ENCODE measurements at regions not wholly inside any gene's neighbourhood (a gene's known extent, or its start where the extent isn't known, plus 50 kb on each side); places are given as distances from the start of the nearest gene placed in this dataset.

DNA sequence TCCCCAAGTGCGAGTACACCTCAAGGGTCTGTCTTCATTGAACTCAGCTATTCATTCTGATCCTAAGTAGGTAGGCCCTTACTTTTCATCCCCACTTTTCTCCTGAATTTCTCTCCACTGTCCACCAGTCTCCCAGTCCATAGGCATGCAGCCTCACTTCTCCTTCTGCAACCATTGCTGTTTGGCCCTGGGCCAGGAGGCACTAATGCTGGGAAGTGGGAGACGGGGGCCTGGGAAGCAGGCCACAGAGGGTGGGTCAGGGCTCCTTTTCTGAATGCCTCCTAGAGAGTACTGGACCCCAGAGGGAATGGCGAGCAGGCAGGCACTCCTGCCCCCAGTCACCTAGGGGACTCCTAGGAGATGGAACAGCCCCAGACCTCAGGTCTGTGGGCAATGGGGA is 203.5 kb upstream of the RPL34 start:
- POLR2A ChIA-PET = no interaction called here
- Histone ChIP-seq H3K9me1 (replicated peaks; ENCODE audit: control insufficient read depth, extremely low read depth, insufficient read depth, low read length) (no peaks in the 10 kb centered on the region), H3K27me3 (ENCODE audit: control insufficient read depth in 2 of 2, insufficient read depth in 2 of 2, low read length in 2 of 2) (no peaks in the 10 kb centered on the region), H3K27ac (ENCODE audit: insufficient read depth, low read depth, low read length) (no peak overlapping the region), H3K79me2 (ENCODE audit: control insufficient read depth, insufficient read depth, low read length) (no peaks in the 10 kb centered on the region), H4K20me1 (replicated peaks; ENCODE audit: control insufficient read depth, extremely low read depth, insufficient read depth, low read length) (no peaks in the 10 kb centered on the region), H3K4me3 (replicated peaks in 1 of 3; ENCODE audit: insufficient read depth in 1 of 3, low read depth in 1 of 3, low read length in 3 of 3) (no peak overlapping the region), H3K36me3 (ENCODE audit: control insufficient read depth in 2 of 2, extremely low read depth in 1 of 2, insufficient read depth in 2 of 2, low read length in 2 of 2) (no peaks in the 10 kb centered on the region), H3K4me2 (ENCODE audit: insufficient read depth, low read length) (no peak overlapping the region), H3K9ac (replicated peaks; ENCODE audit: extremely low read depth, insufficient read depth, low read length) (no peak overlapping the region), H2AFZ (ENCODE audit: low read depth, low read length) (no peak overlapping the region), H3K9me3 (replicated peaks; ENCODE audit: control insufficient read depth, insufficient read depth, low read length) (no peaks in the 10 kb centered on the region), H3K4me1 (ENCODE audit: control insufficient read depth, extremely low read depth, insufficient read depth, low read length) (no peaks in the 10 kb centered on the region)
- dilution Hi-C loops (cut with MboI; ENCODE audit: extremely low pct_ligation_motif_present, low sequenced_read_pairs) (no loop called here), intact Hi-C loops (cut with micrococcal nuclease) (no loop called here)
- DNase-seq (ENCODE audit: low read depth, low spot score) (no peak), FAIRE-seq (no peak)
- TF ChIP-seq CTCF (IDR thresholded peaks at IDR 0.05; ENCODE audit: extremely low read depth in 1 of 2, insufficient read depth in 1 of 2, low read depth in 1 of 2, low read length in 2 of 2) (no peak), POLR2A (IDR thresholded peaks at IDR 0.05; ENCODE audit: low read depth, low read length) (no peak), GATA2 (IDR thresholded peaks at IDR 0.05; ENCODE audit: insufficient read depth, insufficient read length, low read depth, low read length) (no peak), POLR2AphosphoS5 (IDR thresholded peaks at IDR 0.05; ENCODE audit: insufficient read depth, low read depth, low read length) (no peak), FOS (IDR thresholded peaks at IDR 0.05; ENCODE audit: borderline replicate concordance, insufficient read depth, low read length) (no peak), MYC (IDR thresholded peaks at IDR 0.05; ENCODE audit: low read depth, low read length) (no peak), EZH2 (IDR thresholded peaks at IDR 0.05; ENCODE audit: borderline replicate concordance, low read depth, low read length, severe bottlenecking) (no peak), MAX (IDR thresholded peaks at IDR 0.05; ENCODE audit: insufficient read depth, insufficient read length) (no peak), JUN (IDR thresholded peaks at IDR 0.05; ENCODE audit: borderline replicate concordance, insufficient read depth, insufficient read length, low read depth) (no peak)
- BruUV-seq (replicated peaks) = no TSS peak
- CTCF ChIA-PET = no interaction called here

All from endothelial cell of umbilical vein (primary cell).